Kidney epithelial cell (primary cell): ENCODE measurements at regions not wholly inside any gene's neighbourhood (a gene's known extent, or its start where the extent isn't known, plus 50 kb on each side); places are given as distances from the start of the nearest gene placed in this dataset.
A peak's percentile ranks its signal among the peaks of the same experiment; 100 is the strongest.
"Not testable (repeated sequence)": the region's sequence is repeated elsewhere in the genome, so short reads cannot be mapped to it uniquely, and the experiment has no call there.

Source experiments
- DNase-seq: peaks from one replicate; pipeline ENCODE4 v3.0.0-alpha.2; 2010; ENCODE audit warnings: low read depth
- H3K27me3 ChIP-seq: 2 replicates; pipeline ENCODE4 v1.6.0; 2011; ENCODE audit warnings: low read length; ENCODE audit not compliant: control insufficient read depth, insufficient read depth
- H3K36me3 ChIP-seq: 2 replicates; pipeline ENCODE4 v1.5.1; 2011; ENCODE audit warnings: low read length; ENCODE audit not compliant: control insufficient read depth, insufficient read depth
- H3K4me3 ChIP-seq: 2 replicates; pipeline ENCODE4 v1.5.1; 2011; ENCODE audit warnings: low read depth, mild to moderate bottlenecking, control low read depth, low read length
- TF ChIP-seq, protein P1 (sequence below): IDR thresholded peaks from 2 replicates; pipeline ENCODE4 v1.5.1; 2011; ENCODE audit warnings: mild to moderate bottlenecking, moderate library complexity, low read length, control low read depth, inconsistent platforms; ENCODE audit not compliant: insufficient read depth, poor library complexity, severe bottlenecking

DNA sequence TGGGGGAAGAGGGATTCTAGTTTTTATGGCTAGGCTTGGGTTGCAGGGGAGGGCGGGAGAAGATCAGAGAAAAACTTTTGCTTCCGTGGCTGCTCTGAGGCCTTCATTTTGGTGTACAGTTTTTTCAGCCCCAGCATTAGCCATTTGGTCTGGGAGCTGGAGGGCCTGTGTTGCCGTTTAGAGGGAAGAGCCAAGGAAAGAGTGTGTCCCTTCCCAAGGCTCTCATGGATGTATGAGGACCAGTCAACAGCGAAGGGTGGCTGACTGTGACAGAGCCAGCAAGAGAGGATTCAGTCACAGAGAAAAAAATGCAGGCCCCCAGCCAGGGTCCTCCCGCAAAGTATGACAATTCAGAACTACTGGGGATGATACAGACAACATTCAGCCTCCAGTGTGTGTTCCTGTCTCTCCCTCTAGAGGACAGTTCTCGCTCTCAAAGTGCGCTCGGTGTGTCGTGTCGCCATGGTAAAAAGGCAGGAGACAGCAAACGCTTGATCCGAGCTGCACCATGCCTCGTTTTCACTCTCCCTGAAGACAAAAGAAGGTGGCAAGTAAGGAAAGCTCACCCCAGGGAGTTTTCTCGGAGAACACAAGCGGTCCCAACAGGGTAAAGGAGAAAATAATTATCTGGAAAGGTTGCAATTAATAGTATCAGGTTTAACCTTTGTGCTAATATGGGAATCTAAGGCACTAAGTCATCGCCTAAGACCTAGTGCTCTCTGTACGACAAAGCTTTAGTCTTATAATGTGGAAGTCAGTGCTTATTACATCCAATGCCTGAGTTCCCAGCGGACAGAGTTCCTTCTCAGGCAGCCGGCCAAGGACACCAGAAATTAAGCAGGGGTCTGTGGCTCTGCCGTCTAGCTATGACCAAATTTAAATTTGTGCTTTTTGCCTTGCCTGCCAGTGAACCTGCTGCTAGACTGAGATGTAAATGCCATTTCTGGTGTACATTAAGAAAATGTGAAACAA lies 157.3 kb upstream of the PLXNC1 start:
- no peaks in the 10 kb centered on the region for H3K36me3 ChIP-seq
- TF ChIP-seq, protein P1, sequence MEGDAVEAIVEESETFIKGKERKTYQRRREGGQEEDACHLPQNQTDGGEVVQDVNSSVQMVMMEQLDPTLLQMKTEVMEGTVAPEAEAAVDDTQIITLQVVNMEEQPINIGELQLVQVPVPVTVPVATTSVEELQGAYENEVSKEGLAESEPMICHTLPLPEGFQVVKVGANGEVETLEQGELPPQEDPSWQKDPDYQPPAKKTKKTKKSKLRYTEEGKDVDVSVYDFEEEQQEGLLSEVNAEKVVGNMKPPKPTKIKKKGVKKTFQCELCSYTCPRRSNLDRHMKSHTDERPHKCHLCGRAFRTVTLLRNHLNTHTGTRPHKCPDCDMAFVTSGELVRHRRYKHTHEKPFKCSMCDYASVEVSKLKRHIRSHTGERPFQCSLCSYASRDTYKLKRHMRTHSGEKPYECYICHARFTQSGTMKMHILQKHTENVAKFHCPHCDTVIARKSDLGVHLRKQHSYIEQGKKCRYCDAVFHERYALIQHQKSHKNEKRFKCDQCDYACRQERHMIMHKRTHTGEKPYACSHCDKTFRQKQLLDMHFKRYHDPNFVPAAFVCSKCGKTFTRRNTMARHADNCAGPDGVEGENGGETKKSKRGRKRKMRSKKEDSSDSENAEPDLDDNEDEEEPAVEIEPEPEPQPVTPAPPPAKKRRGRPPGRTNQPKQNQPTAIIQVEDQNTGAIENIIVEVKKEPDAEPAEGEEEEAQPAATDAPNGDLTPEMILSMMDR, result peak; percentile 42
- no peak for DNase-seq
- H3K27me3 ChIP-seq, result no peaks in the 10 kb centered on the region
- no peak overlapping the region for H3K4me3 ChIP-seq

DNA sequence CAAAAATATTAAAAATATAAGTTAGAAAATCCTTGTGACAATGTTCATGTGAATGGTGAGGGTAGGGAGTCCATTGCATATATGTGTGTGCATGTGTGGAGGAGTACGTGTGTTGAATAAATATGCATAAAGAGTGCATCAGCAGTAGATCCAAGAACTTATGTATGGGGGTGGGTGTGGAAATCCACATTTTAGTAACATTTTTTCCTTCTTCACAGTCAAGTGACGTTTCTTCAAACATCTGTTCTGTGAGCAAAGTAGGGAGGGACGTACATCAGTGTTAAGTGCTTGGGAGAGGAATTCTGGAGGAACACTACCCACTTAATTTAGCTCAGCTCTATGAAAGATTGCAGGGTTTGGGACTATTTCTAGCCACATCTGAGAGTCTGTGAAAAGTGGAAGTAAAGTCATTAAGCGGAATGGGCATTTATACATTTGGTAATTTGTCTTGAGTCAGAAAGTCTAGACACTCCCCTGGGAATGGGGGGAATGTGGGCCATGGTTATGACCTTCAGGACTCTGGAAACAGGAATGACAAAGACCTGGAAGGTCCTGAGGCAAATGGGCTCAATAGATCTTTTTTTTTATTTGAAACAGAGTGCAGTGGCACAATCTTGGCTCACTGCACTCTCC lies 156.4 kb upstream of the PLXNC1 start:
- DNase-seq, result no peak
- TF ChIP-seq, protein P1, result no peak
- no peaks in the 10 kb centered on the region for H3K36me3 ChIP-seq

DNA sequence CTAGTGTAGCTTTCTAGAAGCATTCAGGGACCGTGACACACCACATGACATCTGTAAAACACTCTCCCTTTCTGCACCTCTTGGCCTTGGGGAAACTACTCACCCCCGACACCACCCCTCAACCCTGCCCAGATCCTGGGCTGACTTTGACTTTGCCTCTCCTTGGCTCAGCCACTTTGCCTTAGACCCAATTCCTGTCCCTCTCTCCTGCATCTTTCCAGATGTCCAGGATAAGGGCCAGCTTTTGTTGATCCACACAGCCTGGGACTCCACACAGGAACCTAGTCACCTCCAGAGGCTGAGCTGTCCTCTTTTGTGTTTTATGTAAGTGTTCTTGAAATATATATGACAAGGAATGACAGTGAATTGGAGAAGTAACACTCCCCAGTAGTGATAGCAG lies 153.7 kb upstream of the PLXNC1 start:
- Histone ChIP-seq H3K27me3 (no peaks in the 10 kb centered on the region), H3K36me3 (no peaks in the 10 kb centered on the region), H3K4me3 (no peak overlapping the region)
- DNase-seq, result no peak
- TF ChIP-seq, protein P1, result no peak

More for the DNA sequence above, 156.4 kb upstream of the PLXNC1 start:
- no peak overlapping the region for H3K4me3 ChIP-seq
- no peaks in the 10 kb centered on the region for H3K27me3 ChIP-seq

DNA sequence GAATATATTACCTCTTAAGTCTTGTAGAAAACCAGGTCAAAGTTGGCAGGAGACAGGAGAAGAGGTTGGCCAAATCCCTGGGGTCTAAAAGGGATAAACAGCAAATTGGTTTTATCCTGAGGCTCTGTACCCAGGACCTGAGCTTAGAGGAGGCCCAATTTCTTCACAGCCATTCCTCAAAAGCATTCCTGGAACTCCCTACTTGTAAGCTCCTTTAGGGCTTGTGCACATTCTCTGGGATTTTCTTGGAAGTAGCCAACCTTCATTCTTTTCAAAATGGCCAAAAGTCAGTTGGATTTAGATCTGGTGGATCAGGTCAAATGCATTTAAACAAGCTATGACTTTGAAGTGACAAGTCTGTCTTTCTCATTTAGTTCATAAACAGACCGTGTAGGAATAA lies 152.1 kb upstream of the PLXNC1 start:
- TF ChIP-seq, protein P1, result no peak
- Histone ChIP-seq H3K4me3 (no peak overlapping the region), H3K27me3 (no peaks in the 10 kb centered on the region), H3K36me3 (no peaks in the 10 kb centered on the region)
- no peak for DNase-seq

DNA sequence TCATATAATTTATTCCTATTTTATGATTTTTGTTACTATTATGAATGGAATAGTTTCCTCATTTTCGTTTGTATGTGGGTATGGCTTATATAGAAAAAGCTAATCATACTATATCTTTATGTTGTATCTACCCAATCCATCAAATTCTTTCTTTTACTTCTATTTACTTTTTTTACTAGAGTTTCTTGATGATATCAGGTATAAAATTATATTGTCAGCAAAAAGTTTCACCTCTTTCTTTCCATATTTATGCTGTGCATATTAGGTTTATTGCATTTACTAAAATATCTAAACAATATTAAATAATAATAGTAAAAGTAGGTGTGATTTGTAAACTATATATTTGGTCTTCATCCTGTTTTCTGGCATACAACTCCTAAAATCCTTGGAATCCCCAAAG lies 146.7 kb upstream of the PLXNC1 start:
- DNase-seq, result no peak
- Histone ChIP-seq H3K36me3 (no peaks in the 10 kb centered on the region), H3K4me3 (no peak overlapping the region), H3K27me3 (no peaks in the 10 kb centered on the region)
- TF ChIP-seq, protein P1, result no peak

DNA sequence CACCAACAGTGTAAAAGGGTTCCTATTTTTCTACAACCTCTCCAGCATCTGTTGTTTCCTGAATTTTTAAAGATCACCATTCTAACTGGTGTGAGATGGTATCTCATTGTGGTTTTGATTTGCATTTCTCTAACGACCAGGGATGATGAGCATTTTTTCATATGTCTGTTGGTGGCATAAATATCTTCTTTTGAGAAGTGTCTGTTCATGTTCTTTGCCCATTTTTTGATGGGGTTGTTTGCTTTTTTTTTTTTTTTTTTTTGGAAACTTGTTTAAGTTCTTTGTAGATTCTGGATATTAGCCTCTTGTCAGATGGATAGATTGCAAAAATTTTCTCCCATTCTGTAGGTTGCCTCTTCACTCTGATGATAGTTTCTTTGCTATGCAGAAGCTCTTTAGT lies 145.5 kb upstream of the PLXNC1 start:
- DNase-seq, H3K4me3 ChIP-seq, H3K27me3 ChIP-seq, H3K36me3 ChIP-seq: not testable (repeated sequence)

DNA sequence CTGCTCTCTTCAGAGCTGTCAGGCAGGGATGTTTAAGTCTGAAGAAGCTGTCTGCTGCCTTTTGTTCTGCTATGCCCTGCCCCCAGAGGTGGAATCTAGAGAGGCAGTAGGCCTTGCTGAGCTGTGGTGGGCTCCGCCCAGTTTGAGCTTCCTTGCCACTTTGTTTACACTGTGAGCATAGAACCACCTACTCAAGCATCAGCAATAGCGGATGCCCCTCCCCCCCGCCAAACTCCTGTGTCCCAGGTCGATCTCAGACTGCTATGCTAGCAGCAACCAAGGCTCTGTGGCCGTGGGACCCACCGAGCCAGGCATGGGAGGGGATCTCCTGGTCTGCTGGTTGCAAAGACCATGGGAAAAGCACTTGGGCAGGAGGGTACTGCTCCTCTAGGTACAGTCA lies 140.5 kb upstream of the PLXNC1 start:
- H3K27me3 ChIP-seq, DNase-seq, H3K4me3 ChIP-seq, H3K36me3 ChIP-seq: not testable (repeated sequence)
